Liver (tissue), 8 donors: ENCODE measurements at regions not wholly inside any gene's neighbourhood (a gene's known extent, or its start where the extent isn't known, plus 50 kb on each side); places are given as distances from the start of the nearest gene placed in this dataset.

ENCODE experiments used
- DNase-seq: peaks from one replicate; pipeline ENCODE4 v3.0.0-alpha.2; 2017; ENCODE audit warnings: low spot score
- H3K27ac ChIP-seq, 2 donors: one replicate each; pipeline ENCODE4 v1.7.0; 2013; ENCODE audit warnings: inconsistent platforms in 2 of 2, low read length in 2 of 2, control low read depth in 1 of 2, low read depth in 1 of 2, mild to moderate bottlenecking in 1 of 2
- H3K27me3 ChIP-seq, 4 donors: one replicate each; pipeline versions ENCODE4 v1.6.1 to v1.7.0; 2013; ENCODE audit warnings: low read length in 3 of 4, inconsistent platforms in 1 of 4, mild to moderate bottlenecking in 1 of 4, moderate library complexity in 1 of 4; ENCODE audit not compliant: control insufficient read depth in 4 of 4, insufficient read depth in 4 of 4
- H3K36me3 ChIP-seq, 4 donors: one replicate each; pipeline versions ENCODE4 v1.6.1 to v1.7.0; 2013; ENCODE audit warnings: low read length in 3 of 4, mild to moderate bottlenecking in 3 of 4, low read depth in 1 of 4, moderate library complexity in 1 of 4; ENCODE audit not compliant: control insufficient read depth in 4 of 4, insufficient read depth in 3 of 4
- H3K4me1 ChIP-seq, 4 donors: one replicate each; pipeline versions ENCODE4 v1.6.1 to v1.7.0; 2013; ENCODE audit warnings: low read length in 3 of 4, mild to moderate bottlenecking in 3 of 4, moderate library complexity in 1 of 4; ENCODE audit not compliant: control insufficient read depth in 4 of 4, insufficient read depth in 4 of 4
- H3K4me3 ChIP-seq, 3 donors: one replicate each; pipeline versions ENCODE4 v1.6.1 to v1.7.0; 2013; ENCODE audit warnings: low read length in 3 of 3, control low read depth in 1 of 3, low read depth in 1 of 3, mild to moderate bottlenecking in 1 of 3
- H3K9ac ChIP-seq, 2 donors: one replicate each; pipeline ENCODE4 v1.7.0; 2013; ENCODE audit warnings: low read length in 2 of 2, mild to moderate bottlenecking in 2 of 2, moderate library complexity in 2 of 2, control low read depth in 1 of 2, low read depth in 1 of 2
- H3K9me3 ChIP-seq, 4 donors: one replicate each; pipeline versions ENCODE4 v1.6.1 to v1.7.0; 2013; ENCODE audit warnings: low read length in 3 of 4; ENCODE audit not compliant: control insufficient read depth in 4 of 4
- EGR1 ChIP-seq, 2 donors: IDR thresholded peaks; 2 replicates each; pipeline ENCODE4 v1.6.1; 2016 to 2018; ENCODE audit warnings: antibody characterized with exemption in 2 of 2, low read depth in 2 of 2
- FOXA1 ChIP-seq: IDR thresholded peaks from 2 replicates; pipeline ENCODE4 v1.6.1; 2016; ENCODE audit warnings: antibody characterized with exemption
- FOXA2 ChIP-seq: IDR thresholded peaks from 2 replicates; pipeline ENCODE4 v1.6.1; 2016; ENCODE audit warnings: antibody characterized with exemption
- GABPA ChIP-seq, 2 donors: IDR thresholded peaks in 1 of 2; conservative IDR thresholded peaks in 1 of 2; 2 replicates each; pipeline ENCODE4 v1.6.1; 2016; ENCODE audit warnings: antibody characterized with exemption in 2 of 2, mild to moderate bottlenecking in 1 of 2, moderate library complexity in 1 of 2
- HNF4A ChIP-seq, 2 donors: conservative IDR thresholded peaks; 2 replicates each; pipeline ENCODE4 v1.6.1; 2016; ENCODE audit warnings: antibody characterized with exemption in 2 of 2, mild to moderate bottlenecking in 2 of 2
- HNF4G ChIP-seq: IDR thresholded peaks from 2 replicates; pipeline ENCODE4 v1.6.1; 2016; ENCODE audit warnings: antibody characterized with exemption
- JUND ChIP-seq, 2 donors: IDR thresholded peaks; 2 replicates each; pipeline ENCODE4 v1.6.1; 2016; ENCODE audit warnings: antibody characterized with exemption in 2 of 2
- MAX ChIP-seq: IDR thresholded peaks from 2 replicates; pipeline ENCODE4 v1.6.1; 2016; ENCODE audit warnings: antibody characterized with exemption
- NR2F2 ChIP-seq: IDR thresholded peaks from 2 replicates; pipeline ENCODE4 v1.6.1; 2016; ENCODE audit warnings: antibody characterized with exemption
- RAD21 ChIP-seq, 2 donors: IDR thresholded peaks; 2 replicates each; pipeline ENCODE4 v1.6.1; 2016; ENCODE audit warnings: antibody characterized with exemption in 2 of 2, mild to moderate bottlenecking in 2 of 2
- RXRA ChIP-seq, 2 donors: IDR thresholded peaks; 2 replicates each; pipeline ENCODE4 v1.6.1; 2017 to 2018; ENCODE audit warnings: antibody characterized with exemption in 2 of 2, mild to moderate bottlenecking in 1 of 2
- SP1 ChIP-seq: IDR thresholded peaks from 2 replicates; pipeline ENCODE4 v1.6.1; 2018; ENCODE audit warnings: antibody characterized with exemption, mild to moderate bottlenecking
- TAF1 ChIP-seq: conservative IDR thresholded peaks from 2 replicates; pipeline ENCODE4 v1.6.1; 2016; ENCODE audit warnings: antibody characterized with exemption, mild to moderate bottlenecking
- YY1 ChIP-seq: IDR thresholded peaks from 2 replicates; pipeline ENCODE4 v1.6.1; 2016; ENCODE audit warnings: antibody characterized with exemption, mild to moderate bottlenecking
- WGBS: extraction: QIAGEN DNeasy Blood & Tissue Kit; methylation state at CpG from one replicate; pipeline ENCODE4 v1.1.7; 2013; 5-methylcytosine and 5-hydroxymethylcytosine counted together
- TF ChIP-seq, protein P1 (sequence below): fragments of 150-350 bp; IDR thresholded peaks from 2 replicates; pipeline ENCODE4 v1.5.1; 2017; ENCODE audit warnings: improper control_type of control experiment, low read depth, low read length; ENCODE audit not compliant: missing input control
- TF ChIP-seq, protein P2 (sequence below): IDR thresholded peaks from 2 replicates; pipeline ENCODE4 v1.6.1; 2016; ENCODE audit warnings: antibody characterized with exemption, mild to moderate bottlenecking
- TF ChIP-seq, protein P3 (sequence below): IDR thresholded peaks from 2 replicates; pipeline ENCODE4 v1.6.1; 2016; ENCODE audit warnings: antibody characterized with exemption
- TF ChIP-seq, protein P4 (sequence below): IDR thresholded peaks from 2 replicates; pipeline ENCODE4 v1.6.1; 2016; ENCODE audit warnings: antibody characterized with exemption
- donor health status: healthy.
- donor health status: healthy.
- donor health status: healthy.
- donor health status: healthy.
- donor health status: healthy.

DNA sequence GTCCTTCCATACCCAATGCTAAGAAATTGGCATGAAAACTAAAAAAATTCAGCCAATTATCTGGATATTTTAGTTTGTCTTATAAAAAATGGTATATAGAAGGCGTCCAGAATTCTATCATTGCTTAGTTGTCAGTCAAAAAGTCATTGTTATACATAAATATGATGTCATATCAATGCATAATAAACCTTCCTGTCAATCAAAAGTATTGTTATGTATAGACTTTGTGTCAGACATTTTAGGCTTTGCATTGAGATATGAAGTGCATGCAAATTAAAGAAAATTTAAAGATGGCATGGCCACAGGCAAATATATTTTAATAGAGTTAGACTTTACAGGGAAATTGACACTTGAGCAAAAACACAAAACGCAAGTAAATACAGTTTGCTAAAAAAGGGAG, 173.4 kb upstream of the FANCL start (continued):
- TF ChIP-seq, protein P1, sequence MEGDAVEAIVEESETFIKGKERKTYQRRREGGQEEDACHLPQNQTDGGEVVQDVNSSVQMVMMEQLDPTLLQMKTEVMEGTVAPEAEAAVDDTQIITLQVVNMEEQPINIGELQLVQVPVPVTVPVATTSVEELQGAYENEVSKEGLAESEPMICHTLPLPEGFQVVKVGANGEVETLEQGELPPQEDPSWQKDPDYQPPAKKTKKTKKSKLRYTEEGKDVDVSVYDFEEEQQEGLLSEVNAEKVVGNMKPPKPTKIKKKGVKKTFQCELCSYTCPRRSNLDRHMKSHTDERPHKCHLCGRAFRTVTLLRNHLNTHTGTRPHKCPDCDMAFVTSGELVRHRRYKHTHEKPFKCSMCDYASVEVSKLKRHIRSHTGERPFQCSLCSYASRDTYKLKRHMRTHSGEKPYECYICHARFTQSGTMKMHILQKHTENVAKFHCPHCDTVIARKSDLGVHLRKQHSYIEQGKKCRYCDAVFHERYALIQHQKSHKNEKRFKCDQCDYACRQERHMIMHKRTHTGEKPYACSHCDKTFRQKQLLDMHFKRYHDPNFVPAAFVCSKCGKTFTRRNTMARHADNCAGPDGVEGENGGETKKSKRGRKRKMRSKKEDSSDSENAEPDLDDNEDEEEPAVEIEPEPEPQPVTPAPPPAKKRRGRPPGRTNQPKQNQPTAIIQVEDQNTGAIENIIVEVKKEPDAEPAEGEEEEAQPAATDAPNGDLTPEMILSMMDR = no peak

DNA sequence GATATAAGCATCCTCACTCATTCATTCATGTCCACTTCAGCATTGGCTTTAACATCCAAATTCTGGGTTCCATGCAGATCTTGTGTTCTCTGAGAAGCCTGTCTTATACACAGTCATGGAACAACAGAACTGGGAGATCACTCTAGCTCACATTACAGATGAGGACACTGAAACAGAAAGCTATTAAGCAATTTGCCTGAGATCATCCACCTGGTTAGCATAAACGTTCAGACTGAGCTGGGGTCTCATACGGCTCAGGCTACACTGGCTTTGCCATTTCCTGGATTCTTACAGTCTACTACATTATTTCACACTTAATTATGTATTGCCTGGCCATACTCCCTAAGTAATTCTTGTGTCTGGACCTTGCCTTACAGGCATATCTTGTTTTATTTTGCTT, 169.4 kb upstream of the FANCL start:
- H3K36me3 ChIP-seq = no peaks in the 10 kb centered on the region
- TF ChIP-seq, protein P2, sequence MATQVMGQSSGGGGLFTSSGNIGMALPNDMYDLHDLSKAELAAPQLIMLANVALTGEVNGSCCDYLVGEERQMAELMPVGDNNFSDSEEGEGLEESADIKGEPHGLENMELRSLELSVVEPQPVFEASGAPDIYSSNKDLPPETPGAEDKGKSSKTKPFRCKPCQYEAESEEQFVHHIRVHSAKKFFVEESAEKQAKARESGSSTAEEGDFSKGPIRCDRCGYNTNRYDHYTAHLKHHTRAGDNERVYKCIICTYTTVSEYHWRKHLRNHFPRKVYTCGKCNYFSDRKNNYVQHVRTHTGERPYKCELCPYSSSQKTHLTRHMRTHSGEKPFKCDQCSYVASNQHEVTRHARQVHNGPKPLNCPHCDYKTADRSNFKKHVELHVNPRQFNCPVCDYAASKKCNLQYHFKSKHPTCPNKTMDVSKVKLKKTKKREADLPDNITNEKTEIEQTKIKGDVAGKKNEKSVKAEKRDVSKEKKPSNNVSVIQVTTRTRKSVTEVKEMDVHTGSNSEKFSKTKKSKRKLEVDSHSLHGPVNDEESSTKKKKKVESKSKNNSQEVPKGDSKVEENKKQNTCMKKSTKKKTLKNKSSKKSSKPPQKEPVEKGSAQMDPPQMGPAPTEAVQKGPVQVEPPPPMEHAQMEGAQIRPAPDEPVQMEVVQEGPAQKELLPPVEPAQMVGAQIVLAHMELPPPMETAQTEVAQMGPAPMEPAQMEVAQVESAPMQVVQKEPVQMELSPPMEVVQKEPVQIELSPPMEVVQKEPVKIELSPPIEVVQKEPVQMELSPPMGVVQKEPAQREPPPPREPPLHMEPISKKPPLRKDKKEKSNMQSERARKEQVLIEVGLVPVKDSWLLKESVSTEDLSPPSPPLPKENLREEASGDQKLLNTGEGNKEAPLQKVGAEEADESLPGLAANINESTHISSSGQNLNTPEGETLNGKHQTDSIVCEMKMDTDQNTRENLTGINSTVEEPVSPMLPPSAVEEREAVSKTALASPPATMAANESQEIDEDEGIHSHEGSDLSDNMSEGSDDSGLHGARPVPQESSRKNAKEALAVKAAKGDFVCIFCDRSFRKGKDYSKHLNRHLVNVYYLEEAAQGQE = no peak
- TF ChIP-seq NR2F2 = no peak
- no peak for TF ChIP-seq JUND (IDR thresholded peaks at IDR 0.05)
- no peak for TF ChIP-seq TAF1
- TF ChIP-seq GABPA (IDR thresholded peaks at IDR 0.05 in 1 of 2, conservative IDR thresholded peaks at IDR 0.05 in 1 of 2) = no peak
- TF ChIP-seq, protein P3, sequence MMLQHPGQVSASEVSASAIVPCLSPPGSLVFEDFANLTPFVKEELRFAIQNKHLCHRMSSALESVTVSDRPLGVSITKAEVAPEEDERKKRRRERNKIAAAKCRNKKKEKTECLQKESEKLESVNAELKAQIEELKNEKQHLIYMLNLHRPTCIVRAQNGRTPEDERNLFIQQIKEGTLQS = no peak
- TF ChIP-seq SP1 = no peak
- TF ChIP-seq HNF4A (conservative IDR thresholded peaks at IDR 0.05) = no peak
- TF ChIP-seq YY1 = no peak
- no peak for TF ChIP-seq RXRA (IDR thresholded peaks at IDR 0.05)
- no peak for TF ChIP-seq EGR1 (IDR thresholded peaks at IDR 0.05; ENCODE audit: low read depth in 2 of 2)
- TF ChIP-seq, protein P4, sequence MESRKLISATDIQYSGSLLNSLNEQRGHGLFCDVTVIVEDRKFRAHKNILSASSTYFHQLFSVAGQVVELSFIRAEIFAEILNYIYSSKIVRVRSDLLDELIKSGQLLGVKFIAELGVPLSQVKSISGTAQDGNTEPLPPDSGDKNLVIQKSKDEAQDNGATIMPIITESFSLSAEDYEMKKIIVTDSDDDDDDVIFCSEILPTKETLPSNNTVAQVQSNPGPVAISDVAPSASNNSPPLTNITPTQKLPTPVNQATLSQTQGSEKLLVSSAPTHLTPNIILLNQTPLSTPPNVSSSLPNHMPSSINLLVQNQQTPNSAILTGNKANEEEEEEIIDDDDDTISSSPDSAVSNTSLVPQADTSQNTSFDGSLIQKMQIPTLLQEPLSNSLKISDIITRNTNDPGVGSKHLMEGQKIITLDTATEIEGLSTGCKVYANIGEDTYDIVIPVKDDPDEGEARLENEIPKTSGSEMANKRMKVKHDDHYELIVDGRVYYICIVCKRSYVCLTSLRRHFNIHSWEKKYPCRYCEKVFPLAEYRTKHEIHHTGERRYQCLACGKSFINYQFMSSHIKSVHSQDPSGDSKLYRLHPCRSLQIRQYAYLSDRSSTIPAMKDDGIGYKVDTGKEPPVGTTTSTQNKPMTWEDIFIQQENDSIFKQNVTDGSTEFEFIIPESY = no peak
- no peak overlapping the region for H3K9ac ChIP-seq
- 78% methylated on average over 2 of the region's 2 CpGs for WGBS
- H3K27ac ChIP-seq = no peak overlapping the region
- no peaks in the 10 kb centered on the region for H3K9me3 ChIP-seq
- no peaks in the 10 kb centered on the region for H3K4me1 ChIP-seq
- no peak for DNase-seq
- H3K27me3 ChIP-seq = peaks cover 0 to 3% (median 0%) of the 10 kb centered on the region in 4 donors
- H3K4me3 ChIP-seq = no peak overlapping the region

DNA sequence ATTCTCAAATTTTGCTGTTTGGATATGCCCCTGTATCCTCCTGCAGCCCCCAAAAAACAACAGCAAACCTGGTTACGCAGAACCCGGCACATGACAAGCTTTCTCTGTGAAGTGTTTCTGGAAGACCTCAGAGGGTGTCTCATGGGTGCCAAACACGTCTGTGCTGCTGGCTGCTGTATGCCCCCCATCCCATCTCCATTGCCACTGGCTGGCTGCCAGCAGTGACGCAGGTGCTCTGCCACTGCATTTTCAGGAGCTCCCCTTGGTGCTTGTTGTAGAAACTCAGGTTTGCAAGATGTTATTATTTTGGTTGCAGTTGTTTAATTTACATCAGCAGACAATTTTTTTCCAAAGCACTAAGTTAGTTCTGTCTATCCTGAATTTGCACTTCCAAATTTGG, 166.4 kb upstream of the FANCL start:
- 79% methylated on average over 4 of the region's 4 CpGs for WGBS
- TF ChIP-seq MAX = no peak
- TF ChIP-seq HNF4G = no peak
- TF ChIP-seq, protein P1 = no peak
- TF ChIP-seq, protein P2 = no peak
- no peak for TF ChIP-seq JUND (IDR thresholded peaks at IDR 0.05)
- no peak for TF ChIP-seq FOXA2
- TF ChIP-seq FOXA1 = no peak
- no peak for TF ChIP-seq EGR1 (IDR thresholded peaks at IDR 0.05; ENCODE audit: low read depth in 2 of 2)
- TF ChIP-seq SP1 = no peak
- TF ChIP-seq RAD21 (IDR thresholded peaks at IDR 0.05) = no peak
- TF ChIP-seq NR2F2 = no peak

More for the DNA sequence above, 166.4 kb upstream of the FANCL start:
- DNase-seq = no peak
- Histone ChIP-seq H3K4me1 (no peaks in the 10 kb centered on the region), H3K27ac (no peak overlapping the region), H3K9me3 (no peaks in the 10 kb centered on the region), H3K9ac (no peak overlapping the region), H3K36me3 (no peaks in the 10 kb centered on the region), H3K4me3 (no peak overlapping the region), H3K27me3 (peaks cover 0 to 3% (median 0%) of the 10 kb centered on the region in 4 donors)
